HEK293 (cell line): ENCODE measurements at regions not wholly inside any gene's neighbourhood (a gene's known extent, or its start where the extent isn't known, plus 50 kb on each side); places are given as distances from the start of the nearest gene placed in this dataset.

ENCODE experiments used
- CTCF ChIA-PET: fragments of 350-600 bp; formaldehyde crosslinking; extraction: SDS; loops from one replicate; lab custom pipeline; 2021; ENCODE audit warnings: antibody characterized with exemption; lab: Yijun Ruan, JAX
- POLR2A ChIA-PET: fragments of 300-600 bp; formaldehyde crosslinking; extraction: SDS; loops from one replicate; lab custom pipeline; 2020; ENCODE audit warnings: antibody characterized with exemption, inconsistent platforms; lab: Yijun Ruan, JAX
- H3K27ac ChIP-seq: fragments of 200-500 bp; sonication (Bioruptor generic); 2 replicates; pipeline ENCODE4 v1.5.1; 2014; ENCODE audit warnings: low read depth, low read length, control low read depth, inconsistent platforms; ENCODE audit errors: extremely low read depth
- H3K36me3 ChIP-seq, 2 experiments: fragments of 200-500 bp in 1 of 2; sonication (Bioruptor generic) in 1 of 2; 1 replicate in 1 of 2; 2 replicates in 1 of 2; pipeline ENCODE4 v1.5.1; 2014 to 2017; ENCODE audit warnings: inconsistent platforms in 2 of 2, low read length in 2 of 2; ENCODE audit not compliant: control insufficient read depth in 2 of 2, insufficient read depth in 1 of 2
- H3K4me1 ChIP-seq: fragments of 200-500 bp; sonication (Bioruptor generic); 2 replicates; pipeline ENCODE4 v1.5.1; 2014; ENCODE audit warnings: mild to moderate bottlenecking, low read length, inconsistent platforms; ENCODE audit not compliant: control insufficient read depth, insufficient read depth
- H3K4me3 ChIP-seq: 2 replicates; pipeline ENCODE4 v1.5.1; 2011; ENCODE audit warnings: low read depth, mild to moderate bottlenecking, control low read depth, low read length, moderate library complexity
- H3K9me3 ChIP-seq: fragments of 200-500 bp; sonication (Bioruptor generic); 2 replicates; pipeline ENCODE4 v1.5.1; 2014; ENCODE audit warnings: low read depth, low read length, inconsistent platforms; ENCODE audit not compliant: control insufficient read depth, insufficient read depth
- CTCF ChIP-seq: fragments of 450-650 bp; formaldehyde crosslinking; IDR thresholded peaks from 2 replicates; pipeline ENCODE4 v1.5.1; 2016; ENCODE audit warnings: missing biosample characterization, missing genetic modification characterization
- FEZF1 ChIP-seq: fragments of 450-650 bp; formaldehyde crosslinking; IDR thresholded peaks from 2 replicates; pipeline ENCODE4 v1.5.1; 2016; ENCODE audit warnings: missing biosample characterization, missing genetic modification characterization
- KLF1 ChIP-seq: fragments of 450-650 bp; formaldehyde crosslinking; IDR thresholded peaks from 2 replicates; pipeline ENCODE4 v1.5.1; 2016; ENCODE audit warnings: missing biosample characterization, missing genetic modification characterization
- MEIS1 ChIP-seq: sonication (generic); formaldehyde crosslinking; IDR thresholded peaks from 2 replicates; pipeline ENCODE4 v1.8.1; 2022; ENCODE audit warnings: missing genetic modification reagents, mild to moderate bottlenecking, borderline replicate concordance
- OVOL3 ChIP-seq: fragments of 450-650 bp; formaldehyde crosslinking; IDR thresholded peaks from 2 replicates; pipeline ENCODE4 v1.5.1; 2016; ENCODE audit warnings: missing biosample characterization, missing genetic modification characterization
- RBAK ChIP-seq: fragments of 450-650 bp; formaldehyde crosslinking; IDR thresholded peaks from 2 replicates; pipeline ENCODE4 v1.5.1; 2016; ENCODE audit warnings: missing biosample characterization, missing genetic modification characterization
- SP3 ChIP-seq: fragments of 450-650 bp; formaldehyde crosslinking; IDR thresholded peaks from 2 replicates; pipeline ENCODE4 v1.5.1; 2016; ENCODE audit warnings: missing biosample characterization, missing genetic modification characterization
- TRIM28 ChIP-seq: IDR thresholded peaks from 2 replicates; pipeline ENCODE4 v1.6.1; 2011; ENCODE audit warnings: low read length, control low read depth, borderline replicate concordance
- ZFP37 ChIP-seq: fragments of 450-650 bp; formaldehyde crosslinking; IDR thresholded peaks from 2 replicates; pipeline ENCODE4 v1.5.1; 2016; ENCODE audit warnings: missing biosample characterization, missing genetic modification characterization
- ZIC2 ChIP-seq: fragments of 450-650 bp; formaldehyde crosslinking; IDR thresholded peaks from 2 replicates; pipeline ENCODE4 v1.5.1; 2016; ENCODE audit warnings: missing biosample characterization, missing genetic modification characterization
- ZNF140 ChIP-seq: fragments of 450-650 bp; formaldehyde crosslinking; IDR thresholded peaks from 2 replicates; pipeline ENCODE4 v1.5.1; 2016; ENCODE audit warnings: missing biosample characterization, missing genetic modification characterization
- ZNF23 ChIP-seq: fragments of 450-650 bp; formaldehyde crosslinking; IDR thresholded peaks from 2 replicates; pipeline ENCODE4 v1.5.1; 2016; ENCODE audit warnings: missing biosample characterization, missing genetic modification characterization, borderline replicate concordance
- ZNF341 ChIP-seq: fragments of 450-650 bp; formaldehyde crosslinking; IDR thresholded peaks from 2 replicates; pipeline ENCODE4; 2016; ENCODE audit warnings: low read depth, missing biosample characterization, missing genetic modification characterization
- ZNF544 ChIP-seq: fragments of 450-650 bp; formaldehyde crosslinking; IDR thresholded peaks from 2 replicates; pipeline ENCODE4 v1.5.0; 2017; ENCODE audit warnings: missing biosample characterization, missing genetic modification characterization
- ZNF558 ChIP-seq: fragments of 450-650 bp; formaldehyde crosslinking; IDR thresholded peaks from 2 replicates; pipeline ENCODE4 v1.5.1; 2016; ENCODE audit warnings: missing biosample characterization, missing genetic modification characterization
- ZNF560 ChIP-seq: fragments of 450-650 bp; formaldehyde crosslinking; IDR thresholded peaks from 2 replicates; pipeline ENCODE4 v1.5.1; 2017; ENCODE audit warnings: missing biosample characterization, missing genetic modification characterization, borderline replicate concordance
- ZNF610 ChIP-seq: fragments of 450-650 bp; formaldehyde crosslinking; IDR thresholded peaks from 2 replicates; pipeline ENCODE4 v1.5.1; 2016; ENCODE audit warnings: missing biosample characterization, missing genetic modification characterization, borderline replicate concordance
- ZNF658 ChIP-seq: fragments of 450-650 bp; formaldehyde crosslinking; IDR thresholded peaks from 2 replicates; pipeline ENCODE4; 2016; ENCODE audit warnings: missing biosample characterization, missing genetic modification characterization
- ZNF670 ChIP-seq: fragments of 450-650 bp; formaldehyde crosslinking; IDR thresholded peaks from 2 replicates; pipeline ENCODE4 v1.5.1; 2016; ENCODE audit warnings: missing biosample characterization, missing genetic modification characterization, low read depth
- TF ChIP-seq, protein P1 (sequence below): fragments of 450-650 bp; formaldehyde crosslinking; IDR thresholded peaks from 2 replicates; pipeline ENCODE4 v1.5.1; 2017; ENCODE audit warnings: missing biosample characterization, missing genetic modification characterization
- TF ChIP-seq, protein P2 (sequence below): fragments of 450-650 bp; formaldehyde crosslinking; IDR thresholded peaks from 2 replicates; pipeline ENCODE4 v1.5.1; 2016; ENCODE audit warnings: missing biosample characterization, missing genetic modification characterization

- no peak overlapping the region for H3K27ac ChIP-seq
- H3K4me1 ChIP-seq: no peaks in the 10 kb centered on the region
- POLR2A ChIA-PET: no interaction called here
- H3K9me3 ChIP-seq: no peaks in the 10 kb centered on the region
- TF ChIP-seq SP3 (no peak), ZNF558 (tag by site-specific recombination) (no peak), ZNF544 (tag by site-specific recombination) (no peak), ZNF560 (tag by site-specific recombination) (no peak), ZNF670 (tag by site-specific recombination) (no peak), ZNF658 (tag by site-specific recombination) (no peak), ZNF23 (tag by site-specific recombination) (no peak)
- no peak overlapping the region for H3K4me3 ChIP-seq
- no peaks in the 10 kb centered on the region for H3K36me3 ChIP-seq
- CTCF ChIA-PET: no interaction called here
These were observed 513.5 kb upstream of the GBE1 start for GRCh38 chr3:82274897-82275296.

DNA sequence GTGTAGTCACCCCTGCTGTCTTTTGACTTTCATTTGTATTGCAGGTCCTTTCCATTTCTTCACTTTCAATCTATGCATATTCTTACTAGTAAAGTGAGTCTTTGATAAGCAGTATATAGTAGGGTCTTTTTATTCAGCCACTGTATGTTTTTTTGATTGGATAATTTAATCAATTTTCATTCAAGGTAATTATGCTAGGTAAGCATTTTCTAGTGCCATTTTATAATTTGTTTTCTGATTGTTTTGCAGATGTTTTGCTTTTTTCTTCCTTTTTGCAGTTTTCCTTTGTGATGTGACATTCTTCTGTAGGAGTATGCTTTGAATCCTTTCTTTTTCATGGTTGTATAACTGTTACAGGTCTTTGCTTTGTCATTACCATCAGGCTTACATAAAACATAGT is 504.3 kb upstream of the GBE1 start:
- no peak for TF ChIP-seq TRIM28
- no peak for TF ChIP-seq MEIS1 (CRISPR knock-in tag)
- TF ChIP-seq ZNF140: no peak
- no peak for TF ChIP-seq FEZF1 (tag by site-specific recombination)
- TF ChIP-seq ZIC2 (tag by site-specific recombination): no peak
- TF ChIP-seq ZFP37 (tag by site-specific recombination): no peak
- no peak for TF ChIP-seq RBAK (tag by site-specific recombination)
- Histone ChIP-seq H3K27ac (no peak overlapping the region), H3K4me1 (no peaks in the 10 kb centered on the region), H3K36me3 (no peaks in the 10 kb centered on the region), H3K9me3 (no peaks in the 10 kb centered on the region), H3K4me3 (no peak overlapping the region)
- CTCF ChIA-PET: no interaction called here
- POLR2A ChIA-PET: no interaction called here

DNA sequence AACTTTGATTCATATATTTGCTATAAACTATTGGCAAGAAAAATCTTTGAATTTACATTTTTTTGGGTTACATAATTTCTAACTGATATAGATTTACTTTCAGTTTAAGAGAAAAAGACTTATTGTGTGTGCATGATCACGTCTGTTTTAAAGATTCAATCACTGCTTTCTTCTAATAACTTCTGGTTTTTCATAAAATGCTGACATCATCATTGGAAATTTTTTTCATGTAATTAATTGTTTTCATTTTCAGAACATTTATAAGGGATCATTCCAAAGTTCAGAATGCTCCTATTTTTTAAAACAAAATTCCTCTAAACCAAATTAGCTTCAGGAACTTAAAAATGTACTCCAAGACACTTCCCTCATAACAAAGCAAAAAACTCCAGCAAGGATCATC is 500.7 kb upstream of the GBE1 start:
- H3K4me3 ChIP-seq: no peak overlapping the region
- no peak overlapping the region for H3K27ac ChIP-seq
- CTCF ChIA-PET: no interaction called here
- H3K4me1 ChIP-seq: no peaks in the 10 kb centered on the region
- H3K9me3 ChIP-seq: no peaks in the 10 kb centered on the region
- POLR2A ChIA-PET: no interaction called here
- H3K36me3 ChIP-seq: no peaks in the 10 kb centered on the region
- no peak for TF ChIP-seq ZNF341 (tag by site-specific recombination)
- TF ChIP-seq MEIS1 (CRISPR knock-in tag): no peak
- TF ChIP-seq OVOL3 (tag by site-specific recombination): no peak
- TF ChIP-seq ZNF610: no peak
- TF ChIP-seq ZNF658 (tag by site-specific recombination): no peak
- no peak for TF ChIP-seq KLF1 (tag by site-specific recombination)
- no peak for TF ChIP-seq CTCF

DNA sequence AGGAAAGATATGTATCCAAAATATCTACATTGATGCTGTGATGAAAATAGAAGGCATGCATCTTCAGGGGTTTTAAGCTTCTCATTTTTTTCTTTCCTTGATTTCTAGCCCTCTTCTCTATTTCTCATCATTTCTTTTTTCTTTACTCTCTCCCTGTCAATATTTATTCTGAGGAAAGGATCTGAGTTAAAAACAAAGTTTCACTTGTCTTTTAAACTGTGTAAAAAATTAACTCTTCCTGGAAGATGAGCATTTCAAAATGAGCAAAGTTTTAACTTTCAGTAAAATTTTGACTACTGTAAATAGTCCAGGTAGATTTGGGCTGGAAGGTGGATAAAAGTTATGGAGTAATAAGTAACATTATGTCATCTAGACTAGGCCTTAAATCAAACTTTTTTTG is 500.2 kb upstream of the GBE1 start:
- Histone ChIP-seq H3K27ac (no peak overlapping the region), H3K4me3 (no peak overlapping the region), H3K36me3 (no peaks in the 10 kb centered on the region), H3K9me3 (no peaks in the 10 kb centered on the region), H3K4me1 (no peaks in the 10 kb centered on the region)
- ChIA-PET CTCF (no interaction called here), POLR2A (no interaction called here)
- TF ChIP-seq, protein P1, sequence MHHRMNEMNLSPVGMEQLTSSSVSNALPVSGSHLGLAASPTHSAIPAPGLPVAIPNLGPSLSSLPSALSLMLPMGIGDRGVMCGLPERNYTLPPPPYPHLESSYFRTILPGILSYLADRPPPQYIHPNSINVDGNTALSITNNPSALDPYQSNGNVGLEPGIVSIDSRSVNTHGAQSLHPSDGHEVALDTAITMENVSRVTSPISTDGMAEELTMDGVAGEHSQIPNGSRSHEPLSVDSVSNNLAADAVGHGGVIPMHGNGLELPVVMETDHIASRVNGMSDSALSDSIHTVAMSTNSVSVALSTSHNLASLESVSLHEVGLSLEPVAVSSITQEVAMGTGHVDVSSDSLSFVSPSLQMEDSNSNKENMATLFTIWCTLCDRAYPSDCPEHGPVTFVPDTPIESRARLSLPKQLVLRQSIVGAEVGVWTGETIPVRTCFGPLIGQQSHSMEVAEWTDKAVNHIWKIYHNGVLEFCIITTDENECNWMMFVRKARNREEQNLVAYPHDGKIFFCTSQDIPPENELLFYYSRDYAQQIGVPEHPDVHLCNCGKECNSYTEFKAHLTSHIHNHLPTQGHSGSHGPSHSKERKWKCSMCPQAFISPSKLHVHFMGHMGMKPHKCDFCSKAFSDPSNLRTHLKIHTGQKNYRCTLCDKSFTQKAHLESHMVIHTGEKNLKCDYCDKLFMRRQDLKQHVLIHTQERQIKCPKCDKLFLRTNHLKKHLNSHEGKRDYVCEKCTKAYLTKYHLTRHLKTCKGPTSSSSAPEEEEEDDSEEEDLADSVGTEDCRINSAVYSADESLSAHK (tag by site-specific recombination): no peak
- TF ChIP-seq, protein P2, sequence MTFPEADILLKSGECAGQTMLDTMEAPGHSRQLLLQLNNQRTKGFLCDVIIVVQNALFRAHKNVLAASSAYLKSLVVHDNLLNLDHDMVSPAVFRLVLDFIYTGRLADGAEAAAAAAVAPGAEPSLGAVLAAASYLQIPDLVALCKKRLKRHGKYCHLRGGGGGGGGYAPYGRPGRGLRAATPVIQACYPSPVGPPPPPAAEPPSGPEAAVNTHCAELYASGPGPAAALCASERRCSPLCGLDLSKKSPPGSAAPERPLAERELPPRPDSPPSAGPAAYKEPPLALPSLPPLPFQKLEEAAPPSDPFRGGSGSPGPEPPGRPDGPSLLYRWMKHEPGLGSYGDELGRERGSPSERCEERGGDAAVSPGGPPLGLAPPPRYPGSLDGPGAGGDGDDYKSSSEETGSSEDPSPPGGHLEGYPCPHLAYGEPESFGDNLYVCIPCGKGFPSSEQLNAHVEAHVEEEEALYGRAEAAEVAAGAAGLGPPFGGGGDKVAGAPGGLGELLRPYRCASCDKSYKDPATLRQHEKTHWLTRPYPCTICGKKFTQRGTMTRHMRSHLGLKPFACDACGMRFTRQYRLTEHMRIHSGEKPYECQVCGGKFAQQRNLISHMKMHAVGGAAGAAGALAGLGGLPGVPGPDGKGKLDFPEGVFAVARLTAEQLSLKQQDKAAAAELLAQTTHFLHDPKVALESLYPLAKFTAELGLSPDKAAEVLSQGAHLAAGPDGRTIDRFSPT: no peak
